ENCODE measurements at regions not wholly inside any gene's neighbourhood (a gene's known extent, or its start where the extent isn't known, plus 50 kb on each side); places are given as distances from the start of the nearest gene placed in this dataset.

DNA sequence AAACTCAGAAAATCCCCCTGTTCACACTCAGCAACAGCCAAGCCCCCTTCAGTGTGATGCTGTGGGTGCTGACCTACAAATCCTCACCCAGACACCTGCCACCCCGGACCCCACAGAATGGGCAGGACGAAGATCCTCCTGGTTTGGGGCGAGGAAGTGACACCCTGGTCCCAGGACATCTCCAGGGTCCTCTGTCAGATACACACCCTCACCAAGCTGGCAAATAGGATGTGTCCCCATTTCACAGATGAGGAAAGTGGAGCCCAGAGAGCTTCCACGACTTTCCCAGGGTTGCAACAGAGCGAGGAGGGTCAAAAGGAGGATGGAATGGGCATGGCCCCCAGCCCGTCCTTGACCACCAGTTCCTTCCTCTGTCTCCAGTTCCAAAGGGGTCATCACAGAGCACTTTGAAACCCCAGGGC lies 92.0 kb upstream of the AFDN start:
- no peak for DNase-seq (ENCODE audit: low read depth, low spot score)
- Histone ChIP-seq H3K79me2 (ENCODE audit: control insufficient read depth, insufficient read depth, low read length) (no peaks in the 10 kb centered on the region), H3K4me2 (ENCODE audit: control insufficient read depth, extremely low read depth, insufficient read depth, low read depth, low read length) (no peak overlapping the region), H3K4me3 (ENCODE audit: control insufficient read depth in 2 of 3, extremely low read depth in 1 of 3, insufficient read depth in 2 of 3, low read depth in 1 of 3, low read length in 3 of 3) (no peak overlapping the region), H2AFZ (ENCODE audit: control insufficient read depth, low read length) (no peak overlapping the region), H3K27ac (ENCODE audit: control insufficient read depth, insufficient read depth, low read length) (no peak overlapping the region), H4K20me1 (ENCODE audit: control insufficient read depth, extremely low read depth, insufficient read depth, low read length) (no peaks in the 10 kb centered on the region), H3K9ac (ENCODE audit: control insufficient read depth, extremely low read depth, insufficient read depth, low read length) (no peak overlapping the region), H3K9me3 (ENCODE audit: control insufficient read depth, low read depth, low read length) (no peaks in the 10 kb centered on the region), H3K9me1 (ENCODE audit: control insufficient read depth, extremely low read depth, insufficient read depth, low read length) (no peaks in the 10 kb centered on the region), H3K4me1 (ENCODE audit: control insufficient read depth, extremely low read depth, insufficient read depth, low read length) (no peaks in the 10 kb centered on the region), H3K36me3 (ENCODE audit: control insufficient read depth in 2 of 2, extremely low read depth in 1 of 2, insufficient read depth in 2 of 2, low read length in 2 of 2) (no peaks in the 10 kb centered on the region), H3K27me3 (ENCODE audit: control insufficient read depth, extremely low read depth, insufficient read depth, low read length) (no peaks in the 10 kb centered on the region)
- no peak for TF ChIP-seq EZH2 (IDR thresholded peaks at IDR 0.05; ENCODE audit: low read length)
- TF ChIP-seq, protein P1, sequence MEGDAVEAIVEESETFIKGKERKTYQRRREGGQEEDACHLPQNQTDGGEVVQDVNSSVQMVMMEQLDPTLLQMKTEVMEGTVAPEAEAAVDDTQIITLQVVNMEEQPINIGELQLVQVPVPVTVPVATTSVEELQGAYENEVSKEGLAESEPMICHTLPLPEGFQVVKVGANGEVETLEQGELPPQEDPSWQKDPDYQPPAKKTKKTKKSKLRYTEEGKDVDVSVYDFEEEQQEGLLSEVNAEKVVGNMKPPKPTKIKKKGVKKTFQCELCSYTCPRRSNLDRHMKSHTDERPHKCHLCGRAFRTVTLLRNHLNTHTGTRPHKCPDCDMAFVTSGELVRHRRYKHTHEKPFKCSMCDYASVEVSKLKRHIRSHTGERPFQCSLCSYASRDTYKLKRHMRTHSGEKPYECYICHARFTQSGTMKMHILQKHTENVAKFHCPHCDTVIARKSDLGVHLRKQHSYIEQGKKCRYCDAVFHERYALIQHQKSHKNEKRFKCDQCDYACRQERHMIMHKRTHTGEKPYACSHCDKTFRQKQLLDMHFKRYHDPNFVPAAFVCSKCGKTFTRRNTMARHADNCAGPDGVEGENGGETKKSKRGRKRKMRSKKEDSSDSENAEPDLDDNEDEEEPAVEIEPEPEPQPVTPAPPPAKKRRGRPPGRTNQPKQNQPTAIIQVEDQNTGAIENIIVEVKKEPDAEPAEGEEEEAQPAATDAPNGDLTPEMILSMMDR (optimal IDR thresholded peaks at IDR 0.05 in 1 of 3, IDR thresholded peaks at IDR 0.05 in 1 of 3, conservative IDR thresholded peaks at IDR 0.05 in 1 of 3; ENCODE audit: extremely low read depth in 1 of 3, insufficient read depth in 2 of 3, low read length in 3 of 3), result no peak
- dilution Hi-C loops (cut with MboI; ENCODE audit: extremely low pct_ligation_motif_present, low sequenced_read_pairs), result no loop called here
- no peak for FAIRE-seq

DNA sequence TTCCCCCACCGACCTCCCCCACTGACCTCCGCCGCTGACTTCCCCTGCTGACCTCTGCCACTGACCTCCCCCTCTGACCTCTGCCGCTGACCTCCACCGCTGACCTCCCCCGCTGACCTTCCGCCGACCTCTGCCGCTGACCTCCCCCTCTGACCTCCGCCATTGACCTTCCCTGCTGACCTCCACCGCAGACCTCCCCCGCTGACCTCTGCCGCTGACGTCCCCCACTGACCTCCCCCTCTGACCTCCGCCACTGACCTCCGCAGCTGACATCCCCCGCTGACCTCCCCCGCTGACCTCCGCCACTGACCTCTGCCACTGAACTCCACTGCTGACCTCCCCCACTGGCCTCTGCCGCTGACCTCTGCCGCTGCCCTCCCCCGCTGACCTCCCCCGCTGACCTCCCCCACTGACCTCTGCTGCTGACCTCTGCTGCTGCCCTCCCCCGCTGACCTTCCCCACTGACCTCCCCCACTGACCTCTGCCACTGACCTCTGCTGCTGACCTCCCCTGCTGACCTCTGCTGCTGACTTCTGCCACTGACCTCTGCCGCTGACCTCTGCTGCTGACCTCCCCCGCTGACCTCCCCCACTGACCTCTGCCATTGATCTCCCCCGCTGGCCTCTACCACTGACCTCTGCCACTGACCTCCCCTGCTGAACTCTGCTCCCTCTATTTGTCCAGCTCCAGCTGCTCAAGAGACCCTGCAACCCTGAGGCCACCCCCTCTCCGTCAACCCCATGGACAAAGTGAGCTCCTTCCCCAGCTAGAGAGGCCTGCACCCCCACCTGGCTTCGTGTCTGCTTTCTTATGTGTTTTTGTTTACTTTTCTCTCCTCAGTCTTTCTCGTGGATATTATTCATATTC lies 91.4 kb upstream of the AFDN start:
- Histone ChIP-seq H3K27me3 (ENCODE audit: control insufficient read depth, extremely low read depth, insufficient read depth, low read length) (no peaks in the 10 kb centered on the region), H3K4me3 (ENCODE audit: control insufficient read depth in 2 of 3, extremely low read depth in 1 of 3, insufficient read depth in 2 of 3, low read depth in 1 of 3, low read length in 3 of 3) (no peak overlapping the region), H3K36me3 (ENCODE audit: control insufficient read depth in 2 of 2, extremely low read depth in 1 of 2, insufficient read depth in 2 of 2, low read length in 2 of 2) (no peaks in the 10 kb centered on the region), H4K20me1 (ENCODE audit: control insufficient read depth, extremely low read depth, insufficient read depth, low read length) (no peaks in the 10 kb centered on the region), H3K9me1 (ENCODE audit: control insufficient read depth, extremely low read depth, insufficient read depth, low read length) (no peaks in the 10 kb centered on the region), H3K4me2 (ENCODE audit: control insufficient read depth, extremely low read depth, insufficient read depth, low read depth, low read length) (no peak overlapping the region), H3K9me3 (ENCODE audit: control insufficient read depth, low read depth, low read length) (no peaks in the 10 kb centered on the region), H3K9ac (ENCODE audit: control insufficient read depth, extremely low read depth, insufficient read depth, low read length) (no peak overlapping the region), H3K27ac (ENCODE audit: control insufficient read depth, insufficient read depth, low read length) (no peak overlapping the region), H3K79me2 (ENCODE audit: control insufficient read depth, insufficient read depth, low read length) (no peaks in the 10 kb centered on the region), H3K4me1 (ENCODE audit: control insufficient read depth, extremely low read depth, insufficient read depth, low read length) (no peaks in the 10 kb centered on the region), H2AFZ (ENCODE audit: control insufficient read depth, low read length) (no peak overlapping the region)
- no peak for TF ChIP-seq EZH2 (IDR thresholded peaks at IDR 0.05; ENCODE audit: low read length)
- TF ChIP-seq, protein P1 (optimal IDR thresholded peaks at IDR 0.05 in 1 of 3, IDR thresholded peaks at IDR 0.05 in 1 of 3, conservative IDR thresholded peaks at IDR 0.05 in 1 of 3; ENCODE audit: extremely low read depth in 1 of 3, insufficient read depth in 2 of 3, low read length in 3 of 3), result no peak
- dilution Hi-C loops (cut with MboI; ENCODE audit: extremely low pct_ligation_motif_present, low sequenced_read_pairs), result no loop called here
- no peak for FAIRE-seq
- no peak for DNase-seq (ENCODE audit: low read depth, low spot score)

All from keratinocyte (primary cell).